ENCODE measurements at regions not wholly inside any gene's neighbourhood (a gene's known extent, or its start where the extent isn't known, plus 50 kb on each side); places are given as distances from the start of the nearest gene placed in this dataset.

GRCh38 chr3:35380196-35380595 lies 259.1 kb upstream of the ARPP21 start:
- no peak for DNase-seq

- DNase-seq = peak; percentile 34
These were observed 256.1 kb upstream of the ARPP21 start for GRCh38 chr3:35383216-35383615.

- DNase-seq = peak; percentile 85
These were observed 255.4 kb upstream of the ARPP21 start for GRCh38 chr3:35383719-35384555.

- DNase-seq = no peak
These were observed 254.1 kb upstream of the ARPP21 start for GRCh38 chr3:35385271-35385670.

GRCh38 chr3:35389907-35390306 lies 249.4 kb upstream of the ARPP21 start:
- no peak for DNase-seq

- DNase-seq = no peak
These were observed 247.1 kb upstream of the ARPP21 start for GRCh38 chr3:35392187-35392586.

- peak; percentile 95 for DNase-seq
These were observed 245.2 kb upstream of the ARPP21 start for GRCh38 chr3:35393901-35394799.

GRCh38 chr3:35394905-35395304 lies 244.4 kb upstream of the ARPP21 start:
- DNase-seq = no peak

GRCh38 chr3:35401671-35402070 lies 237.7 kb upstream of the ARPP21 start:
- no peak for DNase-seq

GRCh38 chr3:35404571-35404970 lies 234.8 kb upstream of the ARPP21 start:
- DNase-seq = no peak

GRCh38 chr3:35408882-35409281 lies 230.4 kb upstream of the ARPP21 start:
- DNase-seq = no peak

- DNase-seq = no peak
These were observed 229.3 kb upstream of the ARPP21 start for GRCh38 chr3:35409991-35410390.

GRCh38 chr3:35413483-35413882 lies 225.8 kb upstream of the ARPP21 start:
- DNase-seq = no peak

GRCh38 chr3:35417080-35417479 lies 222.2 kb upstream of the ARPP21 start:
- DNase-seq = no peak

GRCh38 chr3:35422101-35422500 lies 217.2 kb upstream of the ARPP21 start:
- no peak for DNase-seq

GRCh38 chr3:35422836-35423601 lies 216.3 kb upstream of the ARPP21 start:
- no peak for DNase-seq

GRCh38 chr3:35426366-35426958 lies 212.9 kb upstream of the ARPP21 start:
- no peak for DNase-seq

GRCh38 chr3:35437381-35437780 lies 201.9 kb upstream of the ARPP21 start:
- no peak for DNase-seq

GRCh38 chr3:35438101-35438500 lies 201.2 kb upstream of the ARPP21 start:
- DNase-seq = no peak

- no peak for DNase-seq
These were observed 199.7 kb upstream of the ARPP21 start for GRCh38 chr3:35439663-35440062.

GRCh38 chr3:35440826-35441225 lies 198.5 kb upstream of the ARPP21 start:
- DNase-seq = no peak

- DNase-seq = no peak
These were observed 192.4 kb upstream of the ARPP21 start for GRCh38 chr3:35446896-35447295.

GRCh38 chr3:35448121-35448520 lies 191.2 kb upstream of the ARPP21 start:
- DNase-seq = no peak
